Natural killer cell (primary cell): ENCODE measurements at regions not wholly inside any gene's neighbourhood (a gene's known extent, or its start where the extent isn't known, plus 50 kb on each side); places are given as distances from the start of the nearest gene placed in this dataset.

Source experiments
- ATAC-seq, 3 donors: fragments of 150-1000 bp in 2 of 3; fragments of 200-7000 bp in 1 of 3; cut with Tn5 transposase; 1 replicate in 1 of 3; 2 replicates in 2 of 3; pipeline ENCODE4 v1.10.0; 2021; ENCODE audit warnings: mild to moderate bottlenecking in 2 of 3, moderate library complexity in 2 of 3
- DNase-seq, 2 donors: peaks; one replicate each; pipeline versions ENCODE4 v3.0.0 to v3.0.0-alpha.2; 2013 to 2021; ENCODE audit warnings: mixed read lengths in 1 of 2
- H3K27ac ChIP-seq: one replicate; pipeline ENCODE4 v1.5.1; 2013; ENCODE audit warnings: mild to moderate bottlenecking, low read length
- H3K27me3 ChIP-seq: one replicate; pipeline ENCODE4 v1.6.1; 2013; ENCODE audit warnings: low read length; ENCODE audit not compliant: control insufficient read depth, insufficient read depth
- H3K36me3 ChIP-seq: one replicate; pipeline ENCODE4 v1.6.1; 2013; ENCODE audit warnings: low read length; ENCODE audit not compliant: control insufficient read depth, insufficient read depth
- H3K4me1 ChIP-seq: one replicate; pipeline ENCODE4 v1.6.1; 2013; ENCODE audit warnings: low read length; ENCODE audit not compliant: control insufficient read depth, insufficient read depth
- H3K4me3 ChIP-seq: one replicate; pipeline ENCODE4 v1.5.1; 2013; ENCODE audit warnings: low read length
- H3K9me3 ChIP-seq: one replicate; pipeline ENCODE4 v1.6.1; 2013; ENCODE audit warnings: low read length; ENCODE audit not compliant: control insufficient read depth, insufficient read depth
- H3K27ac Mint-ChIP-seq, 2 donors: one replicate each; pipeline ENCODE4 v1.8.0; 2022; ENCODE audit warnings: mild to moderate bottlenecking in 2 of 2, mixed read lengths in 2 of 2, moderate library complexity in 1 of 2
- H3K27me3 Mint-ChIP-seq, 2 donors: one replicate each; pipeline ENCODE4 v1.8.0; 2022; ENCODE audit warnings: low read depth in 2 of 2, mixed read lengths in 2 of 2
- H3K36me3 Mint-ChIP-seq: one replicate; pipeline ENCODE4 v1.8.0; 2022; ENCODE audit warnings: mixed read lengths
- H3K4me1 Mint-ChIP-seq, 2 donors: one replicate each; pipeline ENCODE4 v1.8.0; 2022; ENCODE audit warnings: mixed read lengths in 2 of 2
- H3K4me3 Mint-ChIP-seq: one replicate; pipeline ENCODE4 v1.8.0; 2022; ENCODE audit warnings: mild to moderate bottlenecking, moderate library complexity, mixed read lengths
- H3K9me3 Mint-ChIP-seq, 2 donors: one replicate each; pipeline ENCODE4 v1.8.0; 2022; ENCODE audit warnings: mixed read lengths in 2 of 2
- WGBS: methylation state at CpG from one replicate; pipeline ENCODE4 v1.1.7; 2013; ENCODE audit warnings: missing lambda C conversion rate; ENCODE audit not compliant: insufficient coverage; 5-methylcytosine and 5-hydroxymethylcytosine counted together
- intact Hi-C: fragments of 100-400 bp; cut with micrococcal nuclease; formaldehyde crosslinking; loops from one replicate; pipeline ENCODE4 v1.14.2; 2022
- TF ChIP-seq, protein P1 (sequence below): fragments of 200-600 bp; IDR thresholded peaks from one replicate; pipeline ENCODE4 v1.8.0; 2022; ENCODE audit warnings: antibody characterized with exemption

DNA sequence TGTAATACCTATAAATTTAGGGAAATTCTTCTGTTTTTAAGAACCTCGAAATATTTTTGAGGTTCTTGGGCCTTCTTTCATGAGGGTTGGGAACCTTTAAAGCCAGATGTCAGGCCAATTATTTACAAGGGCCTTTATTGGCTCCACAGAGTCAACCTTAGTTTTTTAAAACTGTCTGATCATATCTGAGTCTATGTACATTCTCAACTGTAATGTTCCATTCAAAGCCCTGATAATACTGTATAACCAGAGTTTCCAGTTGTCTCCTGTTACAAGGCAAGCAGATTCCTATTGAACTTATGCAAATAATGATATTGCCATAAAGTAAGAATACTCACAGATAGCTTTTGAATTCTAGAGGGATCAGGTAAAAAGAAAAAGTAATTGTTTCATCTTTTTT is 545.5 kb downstream of the EPM2A start:
- H3K36me3 ChIP-seq = no peaks in the 10 kb centered on the region
- no peak overlapping the region for H3K4me3 ChIP-seq
- no peak overlapping the region for H3K27ac ChIP-seq
- no peaks in the 10 kb centered on the region for H3K4me1 ChIP-seq
- H3K27me3 Mint-ChIP-seq = no peaks in the 10 kb centered on the region
- 67% methylated on average over 1 of the region's 1 CpG for WGBS
- no peak for DNase-seq
- H3K36me3 Mint-ChIP-seq = no peaks in the 10 kb centered on the region
- H3K4me1 Mint-ChIP-seq = no peaks in the 10 kb centered on the region
- H3K27me3 ChIP-seq = no peaks in the 10 kb centered on the region
- TF ChIP-seq, protein P1, sequence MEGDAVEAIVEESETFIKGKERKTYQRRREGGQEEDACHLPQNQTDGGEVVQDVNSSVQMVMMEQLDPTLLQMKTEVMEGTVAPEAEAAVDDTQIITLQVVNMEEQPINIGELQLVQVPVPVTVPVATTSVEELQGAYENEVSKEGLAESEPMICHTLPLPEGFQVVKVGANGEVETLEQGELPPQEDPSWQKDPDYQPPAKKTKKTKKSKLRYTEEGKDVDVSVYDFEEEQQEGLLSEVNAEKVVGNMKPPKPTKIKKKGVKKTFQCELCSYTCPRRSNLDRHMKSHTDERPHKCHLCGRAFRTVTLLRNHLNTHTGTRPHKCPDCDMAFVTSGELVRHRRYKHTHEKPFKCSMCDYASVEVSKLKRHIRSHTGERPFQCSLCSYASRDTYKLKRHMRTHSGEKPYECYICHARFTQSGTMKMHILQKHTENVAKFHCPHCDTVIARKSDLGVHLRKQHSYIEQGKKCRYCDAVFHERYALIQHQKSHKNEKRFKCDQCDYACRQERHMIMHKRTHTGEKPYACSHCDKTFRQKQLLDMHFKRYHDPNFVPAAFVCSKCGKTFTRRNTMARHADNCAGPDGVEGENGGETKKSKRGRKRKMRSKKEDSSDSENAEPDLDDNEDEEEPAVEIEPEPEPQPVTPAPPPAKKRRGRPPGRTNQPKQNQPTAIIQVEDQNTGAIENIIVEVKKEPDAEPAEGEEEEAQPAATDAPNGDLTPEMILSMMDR = no peak
- H3K9me3 ChIP-seq = no peaks in the 10 kb centered on the region
- no peak overlapping the region for H3K4me3 Mint-ChIP-seq
- H3K27ac Mint-ChIP-seq = no peak overlapping the region
- intact Hi-C loops = no loop called here
- H3K9me3 Mint-ChIP-seq = no peaks in the 10 kb centered on the region
- no peak for ATAC-seq

DNA sequence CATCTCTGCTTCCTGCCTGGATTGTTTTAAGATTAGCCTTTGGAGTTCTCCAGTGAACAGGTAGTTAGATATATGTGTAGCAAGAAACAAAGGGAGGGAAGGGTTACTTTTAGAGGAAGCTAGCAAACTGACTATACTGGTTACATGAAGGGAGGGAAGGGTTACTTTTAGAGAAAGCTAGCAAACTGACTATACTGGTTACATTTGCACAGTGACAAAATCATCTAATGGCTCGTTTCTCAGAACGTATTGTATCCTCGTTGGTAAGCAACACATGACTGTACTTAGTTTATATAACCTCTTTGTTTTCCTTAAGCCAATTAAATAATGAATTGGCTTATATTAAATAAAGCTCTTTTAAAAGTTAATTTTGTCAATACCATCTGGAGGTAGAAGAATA is 540.9 kb downstream of the EPM2A start:
- no peaks in the 10 kb centered on the region for H3K27me3 Mint-ChIP-seq
- no peaks in the 10 kb centered on the region for H3K4me1 ChIP-seq
- no peak overlapping the region for H3K4me3 Mint-ChIP-seq
- no peaks in the 10 kb centered on the region for H3K36me3 ChIP-seq
- no peak for DNase-seq
- no peaks in the 10 kb centered on the region for H3K9me3 ChIP-seq
- no peaks in the 10 kb centered on the region for H3K4me1 Mint-ChIP-seq
- H3K9me3 Mint-ChIP-seq = no peaks in the 10 kb centered on the region
- H3K36me3 Mint-ChIP-seq = no peaks in the 10 kb centered on the region
- no peaks in the 10 kb centered on the region for H3K27me3 ChIP-seq
- WGBS = 80% methylated on average over 1 of the region's 3 CpGs
- no peak overlapping the region for H3K4me3 ChIP-seq
- no peak for ATAC-seq
- intact Hi-C loops = no loop called here
- H3K27ac ChIP-seq = no peak overlapping the region
- TF ChIP-seq, protein P1 = no peak
- H3K27ac Mint-ChIP-seq = no peak overlapping the region

DNA sequence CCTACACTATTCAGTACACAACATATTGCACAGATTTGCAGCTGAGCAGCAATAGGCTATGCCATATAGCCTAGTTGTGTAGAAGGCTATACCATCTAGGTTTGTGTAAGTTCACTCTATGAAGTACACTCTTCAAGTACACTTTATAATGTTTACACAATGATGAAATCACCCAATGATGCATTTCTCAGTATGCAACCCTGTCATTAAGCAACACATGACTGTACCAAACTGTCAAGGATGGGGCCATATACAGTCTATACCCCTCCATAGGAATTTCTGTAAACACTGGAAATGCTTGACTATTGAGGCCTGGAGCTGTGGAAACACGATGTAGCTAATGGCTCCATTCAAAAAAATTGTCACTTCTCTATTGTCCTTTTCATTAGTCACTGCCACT is 535.4 kb downstream of the EPM2A start:
- TF ChIP-seq, protein P1 = no peak
- Histone ChIP-seq H3K9me3 (no peaks in the 10 kb centered on the region), H3K4me1 (no peaks in the 10 kb centered on the region), H3K27ac (no peak overlapping the region), H3K4me3 (no peak overlapping the region), H3K27me3 (no peaks in the 10 kb centered on the region), H3K36me3 (no peaks in the 10 kb centered on the region)
- no peak for DNase-seq
- ATAC-seq = no peak
- H3K36me3 Mint-ChIP-seq = no peaks in the 10 kb centered on the region
- 7% methylated on average over 1 of the region's 1 CpG for WGBS
- H3K4me1 Mint-ChIP-seq = no peaks in the 10 kb centered on the region
- no peaks in the 10 kb centered on the region for H3K9me3 Mint-ChIP-seq
- intact Hi-C loops = no loop called here
- H3K27ac Mint-ChIP-seq = no peak overlapping the region
- H3K4me3 Mint-ChIP-seq = no peak overlapping the region
- peaks cover 0 to 2% of the 10 kb centered on the region in 2 donors for H3K27me3 Mint-ChIP-seq

DNA sequence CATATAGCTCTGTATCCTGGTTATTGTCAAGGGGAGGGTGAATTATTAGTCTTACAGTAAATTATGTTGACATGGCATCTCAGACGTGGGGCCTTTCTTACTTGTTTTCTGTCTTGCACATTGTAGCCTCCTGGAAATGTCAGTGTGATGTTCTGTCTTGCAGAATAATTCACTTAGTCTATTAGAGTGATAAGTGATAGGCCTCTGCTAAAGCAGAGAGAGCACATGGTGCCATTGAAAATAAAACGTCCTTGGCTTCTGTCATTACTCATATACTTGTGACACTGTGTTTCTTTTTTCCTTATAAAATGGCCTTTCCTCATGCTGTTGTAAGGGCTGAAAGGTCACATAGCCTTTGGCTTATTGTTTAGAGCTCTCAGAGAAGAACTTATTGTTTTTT is 531.0 kb downstream of the EPM2A start:
- Mint-ChIP-seq H3K27me3 (peaks cover 0 to 2% of the 10 kb centered on the region in 2 donors), H3K4me3 (no peak overlapping the region), H3K36me3 (no peaks in the 10 kb centered on the region), H3K27ac (no peak overlapping the region), H3K4me1 (no peaks in the 10 kb centered on the region), H3K9me3 (no peaks in the 10 kb centered on the region)
- Histone ChIP-seq H3K9me3 (no peaks in the 10 kb centered on the region), H3K27me3 (no peaks in the 10 kb centered on the region), H3K4me3 (no peak overlapping the region), H3K36me3 (no peaks in the 10 kb centered on the region), H3K27ac (no peak overlapping the region), H3K4me1 (no peaks in the 10 kb centered on the region)
- DNase-seq = no peak
- TF ChIP-seq, protein P1 = no peak
- intact Hi-C loops = no loop called here
- WGBS = 45% methylated on average over 2 of the region's 2 CpGs
- ATAC-seq = no peak
